NCI-H146 treated with DMSO at 0.1 percent for 48 hours (cell line): ENCODE measurements at regions not wholly inside any gene's neighbourhood (a gene's known extent, or its start where the extent isn't known, plus 50 kb on each side); places are given as distances from the start of the nearest gene placed in this dataset.

ENCODE experiments used
- DNase-seq: peaks from one replicate; lab custom pipeline; 2025; ENCODE audit not compliant: unreplicated experiment; lab: John Stamatoyannopoulos, UW

DNA sequence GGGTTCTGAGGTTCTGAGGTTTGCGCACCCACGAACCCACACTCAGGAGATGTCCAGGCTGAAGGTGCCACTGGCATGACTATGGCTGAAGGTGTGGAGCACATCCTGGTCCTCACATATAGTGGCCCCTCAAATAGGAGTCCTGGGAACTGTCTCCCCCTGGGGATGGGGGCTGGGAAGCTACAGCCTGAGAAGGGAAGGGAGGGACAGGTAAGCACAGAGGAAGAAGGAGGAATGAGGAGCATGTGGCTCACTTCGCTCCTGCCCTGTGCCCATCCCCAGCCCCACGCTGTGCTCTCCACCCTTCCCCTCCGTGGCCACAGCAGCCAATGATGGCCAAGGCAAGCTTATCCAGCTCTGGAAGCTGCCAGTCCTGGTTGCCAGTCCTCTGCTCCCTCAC is 123.9 kb upstream of the LHX1 start:
- DNase-seq = no peak

DNA sequence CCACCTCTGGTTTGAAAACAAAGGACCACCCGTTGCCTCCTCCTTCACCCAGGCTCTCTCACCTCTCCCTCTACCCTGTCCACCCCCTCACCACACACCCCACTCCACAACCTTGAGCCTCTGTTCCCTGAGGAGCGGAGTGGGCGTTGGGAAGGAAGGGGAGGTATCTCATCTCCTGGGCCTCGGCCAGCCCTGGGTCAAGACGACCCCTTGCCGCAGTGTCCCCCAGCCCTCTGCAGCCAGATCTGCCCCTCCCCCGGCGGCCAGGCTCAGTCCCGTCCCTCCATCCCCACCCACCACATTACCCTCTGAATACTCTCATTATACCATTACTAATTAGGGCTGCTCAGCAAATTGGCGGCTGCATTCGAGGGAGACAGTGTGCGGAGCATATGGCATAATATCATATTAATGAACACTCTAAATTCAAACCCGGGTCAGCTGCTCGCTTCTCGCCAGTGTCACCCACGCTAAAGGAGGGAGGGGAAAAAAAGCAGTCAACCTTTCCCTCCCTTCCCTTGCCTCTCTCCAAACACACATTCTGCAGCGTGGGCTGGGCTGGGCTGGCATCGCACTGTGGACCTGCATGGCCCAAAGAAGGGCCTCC is 123.2 kb upstream of the LHX1 start:
- no peak for DNase-seq

DNA sequence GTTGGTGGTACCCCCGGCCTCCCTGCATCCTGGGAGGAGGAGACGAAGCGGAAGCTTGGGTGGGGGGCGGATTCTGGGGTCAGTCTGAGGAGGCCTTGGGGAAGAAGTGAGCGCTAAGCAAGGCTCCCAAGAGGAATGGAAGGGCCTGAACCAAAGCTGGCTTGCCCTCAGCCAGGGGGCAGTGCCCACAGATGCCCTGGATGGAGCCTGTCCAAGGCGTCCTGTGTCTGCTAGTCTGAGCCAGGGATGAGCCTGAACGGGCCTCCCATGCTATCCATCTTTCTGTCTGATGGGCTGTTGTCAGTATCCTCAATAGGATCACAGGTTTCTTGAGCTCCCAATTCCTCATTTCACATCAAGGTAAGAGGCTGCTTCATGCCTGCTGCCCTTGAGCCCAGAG is 122.3 kb upstream of the LHX1 start:
- no peak for DNase-seq

DNA sequence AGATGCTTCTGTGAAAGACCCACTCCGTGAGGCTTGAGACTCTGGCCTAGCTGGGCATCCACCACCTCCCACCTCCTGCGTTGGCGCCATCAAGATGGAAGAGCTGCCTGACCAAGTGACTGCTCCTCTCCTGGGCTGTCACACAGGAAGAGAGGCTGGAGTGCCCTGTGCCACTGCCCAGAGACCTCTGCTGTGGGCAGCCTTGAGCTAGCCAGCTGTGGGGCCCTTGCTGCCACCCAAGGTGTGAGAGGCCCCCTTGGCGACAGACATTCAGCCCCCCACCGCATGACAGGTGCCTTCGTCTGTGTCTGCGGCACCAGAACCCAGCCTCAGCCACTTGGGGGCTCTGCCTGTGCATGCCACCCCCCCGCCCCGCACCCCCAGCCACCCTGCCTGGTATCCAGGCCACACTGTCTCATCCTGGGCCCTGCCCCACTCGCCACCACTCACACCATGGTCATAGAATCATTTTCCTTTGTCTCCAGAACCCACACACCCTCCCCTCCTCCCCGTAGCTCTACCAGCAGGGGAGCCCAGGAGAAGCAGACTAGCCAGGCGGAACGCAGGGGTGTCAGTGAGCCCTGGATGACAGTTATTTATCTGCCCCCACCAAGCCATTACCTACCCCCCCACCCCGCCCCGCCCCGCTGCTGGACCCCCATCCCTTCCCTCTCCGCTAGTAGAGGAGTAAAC is 120.9 kb upstream of the LHX1 start:
- no peak for DNase-seq

DNA sequence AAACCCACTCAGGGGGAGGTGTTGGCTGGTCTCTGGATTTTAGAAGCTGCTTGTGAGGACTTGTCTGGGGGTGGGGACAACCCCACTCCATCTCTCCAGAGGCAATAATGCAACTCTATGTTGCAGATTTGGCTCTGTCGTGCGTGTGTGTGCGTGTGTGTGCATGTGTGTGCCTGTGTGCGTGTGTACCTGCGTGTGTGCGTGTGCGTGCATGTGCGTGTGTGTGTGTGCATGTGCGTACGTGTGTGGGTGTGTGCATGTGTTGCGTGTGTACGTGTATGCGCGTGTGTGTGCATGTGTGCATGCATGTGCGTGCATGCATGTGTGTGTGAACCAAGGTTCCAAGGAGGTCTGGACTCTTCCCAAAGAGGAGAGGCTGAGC is 120.4 kb upstream of the LHX1 start:
- no peak for DNase-seq

DNA sequence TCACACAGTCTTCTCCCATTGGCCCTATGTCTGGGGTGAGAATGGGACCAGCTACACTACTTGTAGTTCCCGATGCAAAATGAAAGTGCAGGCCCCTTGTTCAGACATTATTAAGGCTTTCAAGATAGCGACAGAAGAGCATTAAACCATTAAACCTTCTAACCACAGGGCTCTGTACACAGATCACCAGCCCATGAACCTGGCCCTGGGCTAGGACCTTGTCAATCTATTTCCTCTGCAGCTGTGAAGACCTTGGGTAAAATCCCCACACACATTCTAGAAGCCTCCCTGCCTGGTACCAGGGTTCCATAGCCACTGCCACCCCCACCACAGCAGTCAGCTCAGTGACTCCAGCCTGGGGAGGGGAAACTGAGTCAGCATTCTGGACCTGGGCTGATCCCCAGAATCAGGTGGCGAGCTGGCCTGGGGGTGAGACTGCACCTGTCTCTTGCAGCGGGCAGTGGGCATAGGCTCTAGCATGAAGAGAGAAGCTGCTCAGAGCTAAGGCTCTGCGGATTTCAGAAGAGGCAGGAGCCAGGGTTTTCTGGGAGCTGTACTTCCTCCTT is 119.7 kb upstream of the LHX1 start:
- no peak for DNase-seq

DNA sequence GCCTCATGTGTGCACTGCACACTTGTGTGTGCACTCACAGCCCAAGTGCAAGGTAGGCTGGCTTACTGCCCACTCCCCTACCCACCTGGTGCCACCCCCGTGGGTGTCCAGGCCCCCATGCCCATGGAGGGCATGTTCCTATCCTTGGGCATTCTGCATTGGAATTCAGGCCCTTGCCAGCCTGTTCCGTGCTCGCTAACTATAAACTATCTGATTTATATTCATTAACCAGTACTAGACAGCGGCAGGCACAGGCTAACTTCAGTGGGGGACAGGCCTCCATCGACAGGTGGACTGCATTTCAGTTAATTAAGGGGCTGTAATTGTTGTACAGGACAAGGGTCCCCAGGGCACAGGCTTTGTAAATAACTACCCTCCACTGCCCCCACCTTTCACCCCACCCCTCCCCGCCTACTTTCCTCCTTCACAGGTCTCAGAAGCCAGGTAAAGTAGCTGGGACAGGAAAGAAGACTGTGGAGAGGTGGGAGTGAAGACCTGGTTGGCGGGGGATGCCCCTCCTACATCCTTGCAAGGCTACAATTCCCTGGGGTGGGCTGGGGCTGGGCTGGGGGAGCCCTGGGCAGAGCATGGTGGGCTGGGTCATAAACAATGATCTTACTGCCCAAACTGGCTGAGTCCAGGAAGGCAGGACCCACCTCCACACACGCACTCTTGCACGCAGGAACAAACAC is 119.0 kb upstream of the LHX1 start:
- no peak for DNase-seq

DNA sequence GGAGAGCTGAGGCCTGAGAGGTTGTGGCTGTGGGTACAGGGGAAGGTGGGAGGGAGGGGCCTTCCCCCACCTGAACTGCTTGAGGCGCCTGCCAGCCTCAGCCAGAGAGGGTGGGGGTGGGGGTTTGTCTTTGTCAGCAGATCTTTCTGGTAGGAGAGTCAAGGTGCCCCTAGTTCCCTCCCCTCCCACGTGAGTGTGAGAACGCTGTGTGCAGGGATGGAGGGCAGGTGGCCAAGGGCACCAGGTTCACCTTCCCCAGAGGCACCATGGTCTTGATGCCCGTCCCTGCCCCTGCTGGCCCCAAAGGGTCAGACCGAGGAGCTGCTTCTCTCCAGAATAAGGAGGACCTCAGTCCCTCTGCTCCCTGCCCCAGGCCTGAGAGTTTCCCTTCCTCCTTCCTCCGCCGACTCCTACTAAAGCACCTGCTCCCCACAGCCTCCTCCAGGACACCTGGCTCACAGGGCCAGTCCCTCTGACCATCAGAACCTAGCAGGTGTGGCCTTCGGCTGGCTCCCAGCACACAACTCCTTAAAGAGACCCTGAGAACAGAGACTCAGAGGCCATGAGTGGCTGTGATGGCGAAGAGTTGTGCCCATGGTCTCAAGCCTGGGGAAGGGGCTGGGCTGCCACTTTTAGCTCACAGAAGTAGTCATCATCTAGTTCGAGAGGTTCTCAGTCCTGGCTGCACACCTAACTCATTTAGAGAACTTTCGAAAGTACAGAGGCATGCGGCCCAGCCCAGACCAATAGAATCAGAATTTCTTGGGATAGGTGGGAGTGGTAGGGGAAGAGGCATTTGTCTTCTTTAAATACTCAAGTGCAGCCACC is 113.2 kb upstream of the LHX1 start:
- DNase-seq = no peak

DNA sequence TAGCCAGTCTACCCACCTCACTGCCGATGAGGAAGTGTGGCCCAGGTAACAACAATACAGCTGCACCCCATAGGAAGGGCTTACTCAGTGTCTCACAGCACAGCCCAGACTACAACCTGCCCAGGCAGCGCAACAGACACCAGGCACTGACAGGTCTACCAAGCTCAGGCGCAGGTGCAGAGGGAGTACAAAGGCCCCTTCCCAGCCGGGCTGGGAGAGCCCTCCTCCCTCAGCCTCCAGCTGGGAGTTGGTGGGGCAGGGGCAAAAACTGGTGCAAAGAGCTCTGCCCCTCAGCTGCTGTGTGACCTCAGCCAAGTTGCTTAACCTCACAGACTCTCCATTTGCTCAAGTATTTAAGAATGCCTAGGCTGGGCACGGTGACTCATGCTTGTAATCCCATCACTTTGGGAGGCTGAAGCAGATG is 112.6 kb upstream of the LHX1 start:
- no peak for DNase-seq

DNA sequence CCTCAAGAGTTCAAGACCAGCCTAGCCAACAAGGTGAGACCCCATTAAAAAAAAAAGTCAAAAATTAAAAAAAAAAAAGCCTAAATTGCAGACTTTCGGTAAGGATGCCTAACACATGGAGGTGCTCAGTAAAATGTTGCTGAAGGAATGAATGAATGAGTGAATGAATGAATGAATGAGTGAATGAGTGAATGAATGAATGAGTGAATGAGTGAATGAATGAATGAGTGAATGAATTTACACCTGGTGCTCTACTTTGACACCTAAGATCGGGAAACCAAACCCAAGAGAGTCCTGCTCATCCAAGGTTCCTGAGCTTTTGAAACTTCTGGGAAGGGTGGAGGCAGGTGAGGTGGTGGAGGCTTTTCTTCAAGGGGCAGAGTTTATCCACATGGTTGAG is 112.2 kb upstream of the LHX1 start:
- DNase-seq = no peak

DNA sequence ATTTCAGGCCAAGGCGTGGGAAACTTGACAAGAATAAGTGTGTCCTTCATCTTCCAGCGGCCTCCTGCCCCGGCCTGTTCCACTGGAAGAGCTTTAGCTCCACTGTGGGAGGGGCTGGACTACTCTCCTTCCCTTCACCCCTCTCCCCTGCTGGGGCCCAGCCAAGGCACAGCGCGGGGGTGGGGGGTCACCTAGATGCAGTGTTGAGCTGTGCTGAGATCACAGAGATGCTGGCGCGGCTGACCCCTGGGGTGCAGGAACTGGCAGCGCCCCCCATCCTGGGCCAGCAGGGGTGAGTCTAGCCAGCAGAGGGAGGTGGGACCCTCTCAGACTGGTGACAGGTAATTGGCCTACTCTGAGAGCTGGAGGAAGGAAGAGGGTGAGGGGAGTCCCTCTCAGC is 111.8 kb upstream of the LHX1 start:
- DNase-seq = no peak

DNA sequence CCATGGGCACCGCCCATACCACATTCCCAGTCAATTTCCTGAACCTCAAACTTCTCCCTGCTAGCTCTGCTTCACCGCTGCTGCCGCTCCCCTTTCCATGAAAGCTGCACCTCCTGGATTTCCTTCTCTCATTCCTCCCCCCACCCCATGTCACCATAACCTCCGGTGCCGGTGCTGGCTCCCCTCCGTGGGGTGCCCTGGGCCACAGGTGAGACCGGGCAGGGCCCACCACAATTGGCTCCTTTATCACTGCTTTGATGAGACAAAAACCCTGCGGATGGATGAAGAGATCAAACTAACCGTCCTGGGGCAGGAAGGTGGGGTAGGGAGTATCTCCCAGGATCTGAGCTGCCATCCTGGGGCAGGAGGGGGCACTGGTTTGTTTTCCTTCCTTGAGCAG is 111.3 kb upstream of the LHX1 start:
- DNase-seq = no peak

DNA sequence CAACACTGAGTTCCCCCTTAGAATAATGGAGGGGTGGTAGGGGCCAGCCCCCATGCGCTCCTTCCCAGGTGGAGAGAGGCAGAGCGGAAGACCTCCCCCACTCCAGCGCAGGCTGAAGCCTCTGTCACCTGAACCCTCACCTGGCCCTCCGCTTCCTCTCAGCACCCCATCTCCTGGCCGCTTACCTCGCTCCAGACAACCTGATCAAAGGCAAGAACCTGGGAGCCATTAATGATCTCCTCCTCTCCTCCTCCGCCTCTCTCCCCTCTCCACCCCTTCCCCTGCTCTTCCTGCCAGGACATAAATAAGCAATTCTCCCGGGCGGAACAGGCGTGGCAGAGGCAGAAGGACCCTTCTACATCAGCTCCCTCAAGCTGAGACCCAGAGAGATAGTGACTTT is 110.2 kb upstream of the LHX1 start:
- DNase-seq = no peak

DNA sequence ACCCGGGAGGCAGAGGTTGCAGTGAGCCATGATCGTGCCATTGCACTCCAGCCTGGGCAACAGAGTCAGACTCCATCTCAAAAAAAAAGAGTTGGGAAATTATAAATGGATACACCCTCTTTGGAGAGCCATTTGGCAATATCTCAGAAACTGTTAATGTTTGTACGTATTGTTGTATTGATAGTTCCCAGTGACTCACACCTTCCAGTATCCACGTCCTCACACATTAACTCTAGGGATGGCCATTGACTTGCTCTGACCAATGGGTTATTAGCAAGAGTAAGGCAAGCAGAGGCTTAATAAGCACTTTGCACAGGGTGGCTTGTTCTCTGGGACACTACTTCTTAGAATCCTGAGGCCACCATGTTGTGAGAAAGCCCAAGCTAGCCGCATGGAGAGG is 107.6 kb upstream of the LHX1 start:
- no peak for DNase-seq

DNA sequence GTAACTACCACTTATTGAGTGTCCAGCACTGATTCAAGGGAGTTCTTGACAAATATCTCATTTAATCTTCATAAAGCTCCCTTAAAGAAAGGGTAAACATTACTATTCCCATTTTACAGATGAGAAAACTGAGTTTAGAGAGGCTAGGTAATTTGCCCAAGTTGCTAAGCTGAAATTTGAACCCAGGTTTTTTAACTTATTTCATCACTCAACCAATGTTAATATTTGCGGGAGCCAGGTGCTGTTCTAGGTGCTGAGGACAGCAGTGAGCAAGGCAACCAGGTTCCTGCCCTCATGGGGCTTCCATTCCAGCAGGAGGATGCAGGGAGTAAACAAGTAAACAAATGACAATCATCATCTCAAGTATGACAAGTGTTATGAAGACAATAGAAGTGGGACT is 104.0 kb upstream of the LHX1 start:
- DNase-seq = no peak

DNA sequence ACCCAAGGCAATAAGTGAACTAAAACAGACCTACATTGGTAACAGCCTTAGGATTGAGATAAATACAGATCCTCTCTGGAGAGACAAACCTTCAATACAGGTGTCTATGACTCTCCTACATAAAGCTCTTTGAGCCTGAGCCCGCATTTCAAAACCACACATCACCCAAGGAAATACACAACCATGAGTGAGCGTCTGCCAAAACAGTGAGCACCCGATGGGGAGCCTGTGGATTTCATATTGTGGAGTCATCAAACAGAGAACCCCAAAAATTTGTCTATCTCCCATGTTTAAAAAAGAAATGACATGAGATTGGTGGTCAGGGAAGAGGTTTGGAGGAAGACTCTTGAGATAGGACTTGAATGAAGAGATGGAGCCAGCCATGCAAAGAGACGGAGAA is 102.2 kb upstream of the LHX1 start:
- DNase-seq = no peak

DNA sequence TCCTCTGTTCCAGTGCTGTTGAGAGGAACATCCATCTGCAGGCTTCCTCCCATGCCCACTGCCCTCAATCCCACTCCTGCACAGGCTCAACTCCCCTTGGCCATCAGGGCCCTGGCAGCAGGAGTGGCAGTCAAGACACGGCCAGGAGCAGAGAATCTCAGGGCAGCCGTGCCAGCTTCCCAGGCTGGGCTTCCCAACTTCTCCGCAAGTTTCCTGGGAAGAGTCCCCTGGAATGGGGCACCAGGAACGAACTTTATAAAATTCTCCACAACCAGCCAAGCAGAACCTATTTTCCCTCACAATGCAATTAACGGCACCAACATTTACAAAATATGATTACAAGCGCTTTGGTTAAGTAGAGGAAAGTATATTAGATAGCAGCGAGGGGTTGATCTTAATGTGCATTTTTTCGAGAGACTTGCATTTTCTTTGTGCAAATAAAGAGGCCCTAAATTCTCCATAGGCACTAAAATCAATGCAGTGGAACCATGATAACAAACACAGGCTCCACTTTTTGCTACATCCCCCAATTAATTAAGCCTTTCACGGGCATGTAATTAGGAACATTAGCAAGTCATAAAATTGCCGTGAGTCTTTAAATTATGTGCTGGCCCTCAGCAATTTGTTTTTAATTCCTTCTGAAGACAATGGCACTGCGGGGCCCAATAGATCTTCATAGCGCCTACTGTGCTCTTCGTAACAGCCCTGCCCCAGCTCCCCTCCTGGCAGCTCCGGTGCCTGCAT is 99.9 kb upstream of the LHX1 start:
- no peak for DNase-seq

DNA sequence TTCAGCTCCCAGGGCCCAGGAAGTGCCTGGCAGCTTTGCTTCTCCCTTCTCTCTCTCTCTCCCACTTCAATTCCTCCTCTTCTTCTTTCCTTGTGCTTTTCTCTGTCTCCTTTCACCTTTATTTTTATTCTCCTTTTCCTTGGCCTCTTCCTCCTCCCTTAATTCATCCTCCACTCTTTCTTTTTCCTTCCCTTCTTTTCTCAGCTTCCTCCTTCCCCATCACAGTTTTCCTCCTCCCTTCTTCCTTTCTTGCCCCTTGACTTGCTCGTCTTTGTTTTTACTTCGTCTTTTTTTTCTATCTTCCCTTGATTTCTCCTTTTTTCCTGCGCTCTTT is 99.4 kb upstream of the LHX1 start:
- DNase-seq = no peak

DNA sequence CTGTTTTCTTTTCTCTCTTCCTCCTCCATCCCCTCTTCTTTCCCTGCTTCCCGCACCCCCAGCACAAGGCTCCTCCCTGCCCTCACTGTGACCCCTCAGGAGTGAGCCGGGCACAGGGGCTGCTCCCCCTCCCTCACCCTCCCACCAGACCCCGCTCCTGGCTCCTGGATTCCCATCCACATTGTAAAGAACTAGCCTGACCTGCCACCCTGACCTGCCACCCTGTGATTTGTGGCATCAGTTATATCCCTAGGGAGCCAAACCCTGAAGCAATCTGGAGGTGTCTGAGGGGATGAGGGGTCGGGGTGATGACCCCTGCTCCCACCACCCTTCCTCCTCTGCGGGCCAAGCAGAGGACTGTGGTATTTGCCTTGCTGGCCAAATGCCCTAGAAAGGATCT is 98.0 kb upstream of the LHX1 start:
- DNase-seq = no peak

DNA sequence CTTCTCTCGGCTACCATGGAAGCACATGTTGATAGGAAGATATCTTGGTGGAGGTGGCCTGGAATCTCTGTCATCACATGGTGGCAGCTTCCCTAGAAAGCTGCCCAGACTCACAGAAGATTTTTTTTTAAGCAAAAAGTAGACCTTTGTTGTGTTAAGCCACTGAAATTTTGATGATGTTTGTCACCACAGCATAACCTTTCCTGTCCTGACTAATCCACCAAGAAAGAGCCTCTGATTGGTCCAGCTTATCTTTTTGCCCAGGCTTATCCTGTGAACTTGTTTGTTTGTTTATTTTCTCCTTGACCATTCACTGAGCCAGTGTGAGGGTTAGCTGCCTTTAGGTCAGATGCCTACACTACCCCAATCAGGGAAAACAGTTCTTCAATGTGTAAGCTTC is 96.5 kb upstream of the LHX1 start:
- DNase-seq = no peak

DNA sequence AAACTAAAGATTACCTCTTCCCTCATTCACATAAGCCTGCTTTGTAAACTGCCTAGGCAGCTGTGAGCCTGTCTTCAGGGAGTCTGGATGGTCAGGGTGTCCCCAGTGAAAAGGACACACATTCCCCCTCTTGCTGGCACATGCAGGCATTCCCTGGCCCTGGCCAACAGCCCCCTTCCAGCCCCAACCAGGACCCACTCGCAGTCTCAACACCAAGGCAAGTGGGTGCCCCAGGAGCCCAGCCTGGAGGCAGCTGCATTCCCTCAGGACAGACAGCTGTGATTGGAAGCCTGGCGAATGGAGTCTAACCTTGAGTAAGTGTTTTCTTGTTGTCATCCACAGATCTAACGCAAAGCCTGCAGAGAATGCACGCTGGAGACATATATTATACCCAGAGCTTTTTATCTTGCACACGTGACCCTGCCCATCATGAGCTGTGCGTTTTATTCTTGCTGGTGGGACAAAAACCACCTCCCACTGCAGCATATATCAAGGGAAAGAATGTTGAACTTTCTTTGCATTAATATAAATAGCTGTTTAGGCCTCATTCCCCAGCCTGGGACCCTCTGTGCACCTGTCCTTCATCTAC is 95.0 kb upstream of the LHX1 start:
- no peak for DNase-seq
